ENCODE measurements at regions not wholly inside any gene's neighbourhood (a gene's known extent, or its start where the extent isn't known, plus 50 kb on each side); places are given as distances from the start of the nearest gene placed in this dataset.

DNA sequence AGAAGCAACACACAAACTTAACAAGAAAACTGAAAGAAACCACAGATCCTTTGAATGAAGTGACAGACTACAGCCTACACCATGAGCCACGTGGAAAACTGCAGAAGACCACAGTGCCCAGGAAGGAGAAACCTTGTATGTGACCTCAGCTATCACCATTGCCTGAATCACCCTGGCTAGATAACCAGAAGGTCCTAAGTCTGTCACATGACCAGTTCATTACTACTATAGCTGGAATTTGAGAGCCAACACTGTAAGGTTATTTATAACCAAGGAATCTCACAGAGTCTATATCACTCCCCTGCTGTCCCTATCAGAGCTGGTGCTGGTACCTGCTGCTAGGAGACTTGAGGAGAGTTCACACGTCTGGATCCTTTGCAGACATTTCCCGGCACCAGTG is 90.3 kb upstream of the FBXL17 start:
- no peak for DNase-seq (ENCODE audit: low read depth in 1 of 2, low spot score in 1 of 2)
- no peak overlapping the region for H3K4me3 ChIP-seq (replicated peaks; ENCODE audit: insufficient read depth, low read length)
- no peak for TF ChIP-seq POLR2AphosphoS5 (IDR thresholded peaks at IDR 0.05; ENCODE audit: low read depth)
- no peak for TF ChIP-seq GABPA (IDR thresholded peaks at IDR 0.05; ENCODE audit: low read depth)
- TF ChIP-seq, protein P1, sequence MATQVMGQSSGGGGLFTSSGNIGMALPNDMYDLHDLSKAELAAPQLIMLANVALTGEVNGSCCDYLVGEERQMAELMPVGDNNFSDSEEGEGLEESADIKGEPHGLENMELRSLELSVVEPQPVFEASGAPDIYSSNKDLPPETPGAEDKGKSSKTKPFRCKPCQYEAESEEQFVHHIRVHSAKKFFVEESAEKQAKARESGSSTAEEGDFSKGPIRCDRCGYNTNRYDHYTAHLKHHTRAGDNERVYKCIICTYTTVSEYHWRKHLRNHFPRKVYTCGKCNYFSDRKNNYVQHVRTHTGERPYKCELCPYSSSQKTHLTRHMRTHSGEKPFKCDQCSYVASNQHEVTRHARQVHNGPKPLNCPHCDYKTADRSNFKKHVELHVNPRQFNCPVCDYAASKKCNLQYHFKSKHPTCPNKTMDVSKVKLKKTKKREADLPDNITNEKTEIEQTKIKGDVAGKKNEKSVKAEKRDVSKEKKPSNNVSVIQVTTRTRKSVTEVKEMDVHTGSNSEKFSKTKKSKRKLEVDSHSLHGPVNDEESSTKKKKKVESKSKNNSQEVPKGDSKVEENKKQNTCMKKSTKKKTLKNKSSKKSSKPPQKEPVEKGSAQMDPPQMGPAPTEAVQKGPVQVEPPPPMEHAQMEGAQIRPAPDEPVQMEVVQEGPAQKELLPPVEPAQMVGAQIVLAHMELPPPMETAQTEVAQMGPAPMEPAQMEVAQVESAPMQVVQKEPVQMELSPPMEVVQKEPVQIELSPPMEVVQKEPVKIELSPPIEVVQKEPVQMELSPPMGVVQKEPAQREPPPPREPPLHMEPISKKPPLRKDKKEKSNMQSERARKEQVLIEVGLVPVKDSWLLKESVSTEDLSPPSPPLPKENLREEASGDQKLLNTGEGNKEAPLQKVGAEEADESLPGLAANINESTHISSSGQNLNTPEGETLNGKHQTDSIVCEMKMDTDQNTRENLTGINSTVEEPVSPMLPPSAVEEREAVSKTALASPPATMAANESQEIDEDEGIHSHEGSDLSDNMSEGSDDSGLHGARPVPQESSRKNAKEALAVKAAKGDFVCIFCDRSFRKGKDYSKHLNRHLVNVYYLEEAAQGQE (IDR thresholded peaks at IDR 0.05; ENCODE audit: insufficient replicate concordance, low read depth): no peak
- TF ChIP-seq SPI1 (IDR thresholded peaks at IDR 0.05; ENCODE audit: borderline replicate concordance, low read depth): no peak
- no peak for TF ChIP-seq CTCF (IDR thresholded peaks at IDR 0.05; ENCODE audit: insufficient read depth, low read length)
- H3K27ac ChIP-seq (replicated peaks): no peak overlapping the region
- no peaks in the 10 kb centered on the region for H3K27me3 ChIP-seq (ENCODE audit: insufficient read depth, poor library complexity, severe bottlenecking)

- no peak overlapping the region for H3K27ac ChIP-seq (replicated peaks)
- no peak overlapping the region for H3K4me3 ChIP-seq (replicated peaks; ENCODE audit: insufficient read depth, low read length)
- no peak for DNase-seq (ENCODE audit: low read depth in 1 of 2, low spot score in 1 of 2)
- H3K27me3 ChIP-seq (ENCODE audit: insufficient read depth, poor library complexity, severe bottlenecking): no peaks in the 10 kb centered on the region
- TF ChIP-seq CTCF (IDR thresholded peaks at IDR 0.05; ENCODE audit: insufficient read depth, low read length) (no peak), SPI1 (IDR thresholded peaks at IDR 0.05; ENCODE audit: borderline replicate concordance, low read depth) (no peak), GABPA (IDR thresholded peaks at IDR 0.05; ENCODE audit: low read depth) (no peak), POLR2AphosphoS5 (IDR thresholded peaks at IDR 0.05; ENCODE audit: low read depth) (no peak)
- TF ChIP-seq, protein P1 (IDR thresholded peaks at IDR 0.05; ENCODE audit: insufficient replicate concordance, low read depth): no peak
Observed at GRCh38 chr5:108467563-108467962, 85.7 kb upstream of the FBXL17 start.

- TF ChIP-seq SPI1 (IDR thresholded peaks at IDR 0.05; ENCODE audit: borderline replicate concordance, low read depth) (no peak), CTCF (IDR thresholded peaks at IDR 0.05; ENCODE audit: insufficient read depth, low read length) (no peak), GABPA (IDR thresholded peaks at IDR 0.05; ENCODE audit: low read depth) (no peak), POLR2AphosphoS5 (IDR thresholded peaks at IDR 0.05; ENCODE audit: low read depth) (no peak)
- TF ChIP-seq, protein P1 (IDR thresholded peaks at IDR 0.05; ENCODE audit: insufficient replicate concordance, low read depth): no peak
- H3K27me3 ChIP-seq (ENCODE audit: insufficient read depth, poor library complexity, severe bottlenecking): no peaks in the 10 kb centered on the region
- DNase-seq (ENCODE audit: low read depth in 1 of 2, low spot score in 1 of 2): no peak
- H3K4me3 ChIP-seq (replicated peaks; ENCODE audit: insufficient read depth, low read length): no peak overlapping the region
- H3K27ac ChIP-seq (replicated peaks): no peak overlapping the region
Observed at GRCh38 chr5:108461628-108462367, 79.9 kb upstream of the FBXL17 start.

Measured in HL-60 (cell line).